K562 (cell line): ENCODE measurements at regions not wholly inside any gene's neighbourhood (a gene's known extent, or its start where the extent isn't known, plus 50 kb on each side); places are given as distances from the start of the nearest gene placed in this dataset.

Experiments
- CGGBP1 ChIP-seq: fragments of 250-450 bp; sonication (Bioruptor Pico); IDR thresholded peaks from 2 replicates; pipeline ENCODE4 v1.9.0; 2021; ENCODE audit warnings: mild to moderate bottlenecking
- CUX1 ChIP-seq: fragments of 200-800 bp; sonication (Bioruptor generic); IDR thresholded peaks from 2 replicates; pipeline ENCODE4 v1.6.1; 2016; ENCODE audit warnings: missing genetic modification characterization, missing compliant biosample characterization
- IRF9 ChIP-seq: fragments of 450-650 bp; IDR thresholded peaks from 2 replicates; pipeline ENCODE4 v1.6.1; 2016; ENCODE audit warnings: missing biosample characterization, missing genetic modification characterization
- L3MBTL2 ChIP-seq: fragments of 450-650 bp; IDR thresholded peaks from 2 replicates; pipeline ENCODE4 v1.6.1; 2016; ENCODE audit warnings: mild to moderate bottlenecking, moderate library complexity
- MGA ChIP-seq: fragments of 450-650 bp; IDR thresholded peaks from 2 replicates; pipeline ENCODE4 v1.6.1; 2016; ENCODE audit warnings: mild to moderate bottlenecking, moderate library complexity
- NFRKB ChIP-seq: fragments of 450-650 bp; IDR thresholded peaks from 2 replicates; pipeline ENCODE4 v1.6.1; 2016; ENCODE audit warnings: low read depth
- SRSF1 ChIP-seq: fragments of 200-400 bp; formaldehyde crosslinking; IDR thresholded peaks from 2 replicates; pipeline ENCODE4 v1.6.1; 2017; ENCODE audit warnings: mild to moderate bottlenecking, low read depth, low read length, moderate library complexity
- TAL1 ChIP-seq: fragments of 450-650 bp; IDR thresholded peaks from 2 replicates; pipeline ENCODE4 v1.6.1; 2016; ENCODE audit warnings: mild to moderate bottlenecking
- ZKSCAN8 ChIP-seq: fragments of 200-800 bp; sonication (Bioruptor generic); IDR thresholded peaks from 2 replicates; pipeline ENCODE4 v1.6.1; 2016; ENCODE audit warnings: missing genetic modification characterization, missing compliant biosample characterization

GRCh38 chr4:10179957-10180602 is 63.5 kb upstream of the WDR1 start (continued):
- TF ChIP-seq CUX1: peak; percentile 77; the same call in 1 of the 2 replicates
- peak; percentile 37 for TF ChIP-seq NFRKB
- TF ChIP-seq IRF9 (tag): 0 out of 2 replicates have a peak, but pooled peaks have one; percentile 68
- TF ChIP-seq L3MBTL2: peak; percentile 46; the same call in 1 of the 2 replicates
- no peak for TF ChIP-seq SRSF1
- TF ChIP-seq TAL1: no peak
- TF ChIP-seq MGA: peak; percentile 56
- TF ChIP-seq ZKSCAN8 (CRISPR knock-in tag): peak; percentile 10; the same call in 1 of the 2 replicates
- TF ChIP-seq CGGBP1 (CRISPR knock-in tag): no peak
